ENCODE measurements at regions not wholly inside any gene's neighbourhood (a gene's known extent, or its start where the extent isn't known, plus 50 kb on each side); places are given as distances from the start of the nearest gene placed in this dataset.

GRCh38 chr2:13616616-13617015 is 899.9 kb downstream of the TRIB2 start (continued):
- TF ChIP-seq CTCF (IDR thresholded peaks at IDR 0.05 in 2 of 3, conservative IDR thresholded peaks at IDR 0.05 in 1 of 3; ENCODE audit: insufficient read depth in 2 of 3, low read depth in 1 of 3, low read length in 3 of 3) = no peak
- TF ChIP-seq ELK1 (CRISPR knock-in tag; IDR thresholded peaks at IDR 0.05) = no peak
- no peak for TF ChIP-seq RREB1 (CRISPR knock-in tag; IDR thresholded peaks at IDR 0.05)
- no peak for TF ChIP-seq NELFE (IDR thresholded peaks at IDR 0.05; ENCODE audit: insufficient read depth, insufficient read length)
- TF ChIP-seq ATF7 (IDR thresholded peaks at IDR 0.05) = no peak
- TF ChIP-seq NCOA4 (IDR thresholded peaks at IDR 0.05; ENCODE audit: partially characterized antibody) = no peak
- TF ChIP-seq NR0B1 (IDR thresholded peaks at IDR 0.05; ENCODE audit: partially characterized antibody) = no peak
- no peak for TF ChIP-seq DMBX1 (CRISPR knock-in tag; IDR thresholded peaks at IDR 0.05; ENCODE audit: borderline replicate concordance)
- no peak for TF ChIP-seq TAF7 (tag; IDR thresholded peaks at IDR 0.05)
- no peak for TF ChIP-seq ELK3 (CRISPR knock-in tag; IDR thresholded peaks at IDR 0.05)
- TF ChIP-seq ZNF12 (CRISPR knock-in tag; IDR thresholded peaks at IDR 0.05) = no peak
- TF ChIP-seq CSDE1 (IDR thresholded peaks at IDR 0.05) = no peak
- TF ChIP-seq ZNF212 (CRISPR knock-in tag; IDR thresholded peaks at IDR 0.05) = no peak
- TF ChIP-seq PCBP2 (IDR thresholded peaks at IDR 0.05; ENCODE audit: low read depth, low read length, poor library complexity, severe bottlenecking) = no peak
